B cell (primary cell): ENCODE measurements at regions not wholly inside any gene's neighbourhood (a gene's known extent, or its start where the extent isn't known, plus 50 kb on each side); places are given as distances from the start of the nearest gene placed in this dataset.
A peak's percentile ranks its signal among the peaks of the same experiment; 100 is the strongest.

Experiments
- ATAC-seq: fragments of 200-7000 bp; cut with Tn5 transposase; one replicate; pipeline ENCODE4 v1.10.0; 2021; ENCODE audit warnings: low read depth, mild to moderate bottlenecking, moderate number of reproducible peaks, moderate library complexity
- CTCF ChIA-PET: fragments of 350-600 bp; sonication (Branson Sonifier 250); formaldehyde crosslinking; loops from one replicate; lab custom pipeline; 2021; ENCODE audit warnings: antibody characterized with exemption, inconsistent platforms; lab: Charles Lee
- POLR2A ChIA-PET: fragments of 350-600 bp; sonication (Branson Sonifier 250); formaldehyde crosslinking; loops from one replicate; lab custom pipeline; 2021; ENCODE audit warnings: antibody characterized with exemption; lab: Charles Lee
- DNase-seq: peaks from one replicate; pipeline ENCODE4 v3.0.0; 2013
- H2AFZ ChIP-seq: 2 replicates; pipeline ENCODE4 v1.6.1; 2012; ENCODE audit warnings: mild to moderate bottlenecking, low read depth, low read length; ENCODE audit not compliant: insufficient read depth, poor library complexity, severe bottlenecking
- H3K27ac ChIP-seq, 2 donors: 1 replicate in 1 of 2; 2 replicates in 1 of 2; pipeline ENCODE4 v1.5.1; 2012 to 2013; ENCODE audit warnings: low read length in 2 of 2, mild to moderate bottlenecking in 2 of 2, moderate library complexity in 1 of 2
- H3K27me3 ChIP-seq, 4 experiments: fragments of 200-600 bp in 1 of 4; sonication (generic) in 1 of 4; replicated peaks in 1 of 4; 1 replicate in 2 of 4; 2 replicates in 2 of 4; pipeline versions ENCODE4 v1.6.1 to v1.7.0; 2013 to 2016; ENCODE audit warnings: low read length in 3 of 4, mild to moderate bottlenecking in 2 of 4, mixed read lengths in 1 of 4, moderate library complexity in 1 of 4; ENCODE audit not compliant: insufficient read depth in 4 of 4, control insufficient read depth in 3 of 4; ENCODE audit errors: control extremely low read depth in 1 of 4
- H3K36me3 ChIP-seq, 2 experiments: replicated peaks in 1 of 2; 1 replicate in 1 of 2; 2 replicates in 1 of 2; pipeline versions ENCODE4 v1.6.1 to v1.7.1; 2013; ENCODE audit warnings: low read length in 1 of 2; ENCODE audit not compliant: insufficient read depth in 2 of 2, control insufficient read depth in 1 of 2; ENCODE audit errors: control extremely low read depth in 1 of 2, extremely low read depth in 1 of 2
- H3K4me1 ChIP-seq, 2 donors: fragments of 200-600 bp in 1 of 2; sonication (generic) in 1 of 2; 1 replicate in 1 of 2; 2 replicates in 1 of 2; pipeline versions ENCODE4 v1.5.1 to v1.6.1; 2013 to 2017; ENCODE audit warnings: low read length in 2 of 2; ENCODE audit not compliant: control insufficient read depth in 2 of 2, insufficient read depth in 2 of 2
- H3K4me2 ChIP-seq: replicated peaks from 2 replicates; pipeline ENCODE3; 2012; ENCODE audit warnings: mild to moderate bottlenecking, low read depth, low read length; ENCODE audit not compliant: poor library complexity, severe bottlenecking
- H3K4me3 ChIP-seq, 5 experiments: fragments of 200-600 bp in 1 of 5; sonication (generic) in 1 of 5; 1 replicate in 3 of 5; 2 replicates in 2 of 5; pipeline versions ENCODE4 v1.5.1 to v1.7.0; 2011 to 2016; ENCODE audit warnings: low read length in 4 of 5, mild to moderate bottlenecking in 4 of 5, low read depth in 2 of 5, control low read depth in 1 of 5, moderate library complexity in 1 of 5; ENCODE audit not compliant: insufficient read depth in 1 of 5; ENCODE audit errors: control extremely low read depth in 1 of 5, extremely low read depth in 1 of 5
- H3K79me2 ChIP-seq: fragments of 200-600 bp; sonication (generic); one replicate; pipeline ENCODE4 v1.6.0; 2016; ENCODE audit warnings: low read length; ENCODE audit not compliant: control insufficient read depth, insufficient read depth
- H3K9ac ChIP-seq: fragments of 200-600 bp; sonication (generic); 2 replicates; pipeline ENCODE4 v1.6.1; 2017; ENCODE audit warnings: mild to moderate bottlenecking, low read length, moderate library complexity
- H3K9me3 ChIP-seq, 3 donors: one replicate each; pipeline versions ENCODE4 v1.6.1 to v1.7.1; 2013; ENCODE audit warnings: low read length in 2 of 3; ENCODE audit not compliant: control insufficient read depth in 2 of 3, insufficient read depth in 1 of 3; ENCODE audit errors: control extremely low read depth in 1 of 3
- H4K20me1 ChIP-seq: 2 replicates; pipeline ENCODE4 v1.6.0; 2012; ENCODE audit warnings: mild to moderate bottlenecking, low read length; ENCODE audit not compliant: insufficient read depth, control insufficient read depth, poor library complexity, severe bottlenecking
- H3K27ac Mint-ChIP-seq: one replicate; pipeline ENCODE4 v1.8.0; 2021; ENCODE audit warnings: mixed read lengths
- H3K27me3 Mint-ChIP-seq: one replicate; pipeline ENCODE4 v1.8.0; 2021; ENCODE audit warnings: mixed read lengths
- H3K4me1 Mint-ChIP-seq: one replicate; pipeline ENCODE4 v1.8.0; 2021; ENCODE audit warnings: mixed read lengths
- H3K4me3 Mint-ChIP-seq: one replicate; pipeline ENCODE4 v1.8.0; 2021; ENCODE audit warnings: mixed read lengths
- H3K9me3 Mint-ChIP-seq: one replicate; pipeline ENCODE4 v1.8.0; 2022; ENCODE audit warnings: mixed read lengths; ENCODE audit not compliant: insufficient read depth
- EZH2 ChIP-seq: IDR thresholded peaks from 2 replicates; pipeline ENCODE4 v1.6.1; 2012; ENCODE audit warnings: borderline replicate concordance, low read depth, mild to moderate bottlenecking, moderate library complexity, low read length; ENCODE audit not compliant: insufficient read depth, poor library complexity, severe bottlenecking
- WGBS: methylation state at CpG from one replicate; pipeline ENCODE4 v1.1.5; 2013; ENCODE audit warnings: missing lambda C conversion rate; ENCODE audit not compliant: insufficient coverage; 5-methylcytosine and 5-hydroxymethylcytosine counted together
- intact Hi-C: fragments of 100-400 bp; cut with micrococcal nuclease; formaldehyde crosslinking; loops from one replicate; pipeline ENCODE4 v1.10.0; 2022
- TF ChIP-seq, protein P1 (sequence below): fragments of 200-600 bp; IDR thresholded peaks from one replicate; pipeline ENCODE4 v1.8.0; 2022; ENCODE audit warnings: antibody characterized with exemption, mild to moderate bottlenecking

DNA sequence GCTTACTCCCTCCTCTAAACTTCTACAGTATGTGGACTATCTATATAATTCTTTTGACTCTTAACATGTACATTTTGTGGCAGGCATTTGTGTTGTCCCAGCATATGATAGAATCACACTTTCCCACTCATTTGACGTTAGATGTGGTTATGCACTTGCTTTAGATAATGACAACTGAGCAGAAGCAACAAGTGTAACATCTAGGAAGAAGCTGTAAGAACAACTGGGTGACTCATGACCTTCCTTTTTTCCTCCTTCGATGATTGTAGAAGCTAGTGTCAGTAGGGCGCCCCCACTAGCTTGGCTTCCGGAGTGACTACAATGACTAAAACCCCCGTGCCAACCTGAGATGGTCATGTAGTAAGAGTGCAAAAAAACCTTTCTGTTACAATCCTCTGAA, 74.6 kb upstream of the CEP85L start:
- Histone ChIP-seq H3K27me3 (no peaks in the 10 kb centered on the region), H3K79me2 (no peaks in the 10 kb centered on the region), H3K4me2 (no peak overlapping the region), H3K9ac (no peak overlapping the region), H3K36me3 (no peaks in the 10 kb centered on the region), H3K9me3 (no peaks in the 10 kb centered on the region), H3K27ac (no peak overlapping the region), H4K20me1 (no peaks in the 10 kb centered on the region), H3K4me1 (peaks cover 25 to 26% of the 10 kb centered on the region in 2 donors), H3K4me3 (no peak overlapping the region), H2AFZ (peak overlapping the region; percentile 25)
- intact Hi-C loops: no loop called here
- POLR2A ChIA-PET: no interaction called here
- TF ChIP-seq, protein P1, sequence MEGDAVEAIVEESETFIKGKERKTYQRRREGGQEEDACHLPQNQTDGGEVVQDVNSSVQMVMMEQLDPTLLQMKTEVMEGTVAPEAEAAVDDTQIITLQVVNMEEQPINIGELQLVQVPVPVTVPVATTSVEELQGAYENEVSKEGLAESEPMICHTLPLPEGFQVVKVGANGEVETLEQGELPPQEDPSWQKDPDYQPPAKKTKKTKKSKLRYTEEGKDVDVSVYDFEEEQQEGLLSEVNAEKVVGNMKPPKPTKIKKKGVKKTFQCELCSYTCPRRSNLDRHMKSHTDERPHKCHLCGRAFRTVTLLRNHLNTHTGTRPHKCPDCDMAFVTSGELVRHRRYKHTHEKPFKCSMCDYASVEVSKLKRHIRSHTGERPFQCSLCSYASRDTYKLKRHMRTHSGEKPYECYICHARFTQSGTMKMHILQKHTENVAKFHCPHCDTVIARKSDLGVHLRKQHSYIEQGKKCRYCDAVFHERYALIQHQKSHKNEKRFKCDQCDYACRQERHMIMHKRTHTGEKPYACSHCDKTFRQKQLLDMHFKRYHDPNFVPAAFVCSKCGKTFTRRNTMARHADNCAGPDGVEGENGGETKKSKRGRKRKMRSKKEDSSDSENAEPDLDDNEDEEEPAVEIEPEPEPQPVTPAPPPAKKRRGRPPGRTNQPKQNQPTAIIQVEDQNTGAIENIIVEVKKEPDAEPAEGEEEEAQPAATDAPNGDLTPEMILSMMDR: no peak
- no peak for TF ChIP-seq EZH2
- peak; percentile 34 for ATAC-seq
- CTCF ChIA-PET: interaction anchor here (0.6 to 1.5 kb wide), 5 partner anchors 22 to 160 kb away, joined by 3 to 6 read pairs (median 3); no protein-coding TSS in a partner anchor
- H3K27ac Mint-ChIP-seq: peak overlapping the region; percentile 44
- H3K27me3 Mint-ChIP-seq: no peaks in the 10 kb centered on the region
- DNase-seq: no peak
- peaks cover 41% of the 10 kb centered on the region for H3K4me1 Mint-ChIP-seq
- no CpG with 5 or more reads among the region's 5 CpGs for WGBS
- no peaks in the 10 kb centered on the region for H3K9me3 Mint-ChIP-seq
- no peak overlapping the region for H3K4me3 Mint-ChIP-seq

DNA sequence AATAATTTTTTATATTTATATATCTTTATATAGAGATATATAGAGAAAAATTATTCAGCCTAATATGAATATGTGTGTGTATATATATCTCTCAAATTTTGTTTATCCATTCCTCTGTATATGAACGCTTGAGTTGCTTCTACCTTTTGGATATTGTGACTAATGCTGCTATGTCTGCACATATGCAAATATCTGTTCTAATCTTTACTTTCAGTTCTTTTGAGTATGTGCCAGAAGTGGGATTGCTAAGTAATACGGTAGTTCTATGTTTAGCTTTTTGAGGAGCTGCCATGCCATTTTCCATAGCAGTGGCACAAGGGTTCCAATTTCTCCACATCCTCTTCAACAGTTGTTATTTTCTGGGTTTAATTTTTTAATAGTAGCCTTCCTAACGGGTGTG, 72.8 kb upstream of the CEP85L start:
- Histone ChIP-seq H3K4me1 (peaks cover 42 to 43% of the 10 kb centered on the region in 2 donors), H3K4me2 (peak overlapping the region; percentile 79), H3K27ac (peak overlapping the region in 1 of 2 donors; percentile 61), H3K9me3 (no peaks in the 10 kb centered on the region), H3K79me2 (no peaks in the 10 kb centered on the region), H2AFZ (peak overlapping the region; percentile 76), H3K9ac (peak overlapping the region; percentile 56), H3K36me3 (no peaks in the 10 kb centered on the region), H4K20me1 (no peaks in the 10 kb centered on the region), H3K4me3 (peak overlapping the region in 2 of 5 experiments; percentile 32 to 62), H3K27me3 (no peaks in the 10 kb centered on the region)
- H3K4me1 Mint-ChIP-seq: peaks cover 57% of the 10 kb centered on the region
- ChIA-PET CTCF (interaction anchor here (1.0 to 1.7 kb wide), 5 partner anchors 10 to 159 kb away, joined by 3 to 6 read pairs (median 3); no protein-coding TSS in a partner anchor), POLR2A (interaction anchor here (0.8 kb wide), 1 partner anchor 14 kb away, joined by 3 read pairs; no protein-coding TSS in a partner anchor)
- ATAC-seq (peak; percentile 70), DNase-seq (peak; percentile 52)
- intact Hi-C loops: loop anchor here (1.0 to 5.0 kb wide), 2 partner anchors 14 to 173 kb away; no protein-coding TSS in a partner anchor
- no peak for TF ChIP-seq EZH2
- TF ChIP-seq, protein P1: no peak
- H3K27ac Mint-ChIP-seq: peak overlapping the region; percentile 13
- peak overlapping the region; percentile 53 for H3K4me3 Mint-ChIP-seq
- WGBS: no CpG with 5 or more reads among the region's 3 CpGs
- H3K27me3 Mint-ChIP-seq: no peaks in the 10 kb centered on the region
- H3K9me3 Mint-ChIP-seq: no peaks in the 10 kb centered on the region
